NCI-H82 treated with DMSO at 0.1 percent for 48 hours (cell line): ENCODE measurements at regions not wholly inside any gene's neighbourhood (a gene's known extent, or its start where the extent isn't known, plus 50 kb on each side); places are given as distances from the start of the nearest gene placed in this dataset.
"Not testable (repeated sequence)": the region's sequence is repeated elsewhere in the genome, so short reads cannot be mapped to it uniquely, and the experiment has no call there.

ENCODE experiments used
- DNase-seq: peaks from one replicate; lab custom pipeline; 2025; ENCODE audit not compliant: unreplicated experiment; lab: John Stamatoyannopoulos, UW

DNA sequence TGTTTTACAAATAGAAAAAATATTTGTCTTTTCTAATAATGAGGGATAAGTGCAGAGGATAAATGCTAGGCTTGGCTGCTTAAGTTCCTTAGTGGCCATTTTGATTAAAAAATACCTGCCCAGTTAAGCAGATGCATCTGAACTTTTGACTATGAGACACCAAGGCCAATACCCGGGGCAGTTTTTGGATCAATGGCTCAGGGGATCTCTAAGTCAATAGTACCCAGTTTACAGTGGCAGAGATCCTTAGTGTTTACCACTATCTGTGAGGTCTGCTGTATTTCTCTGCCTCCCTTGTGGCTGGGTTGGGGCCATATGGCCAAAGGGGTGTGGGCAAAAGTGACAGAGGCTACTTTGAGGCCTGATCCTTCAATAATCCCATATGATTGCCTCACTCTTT is 184.5 kb upstream of the MAST4 start:
- DNase-seq, result no peak

DNA sequence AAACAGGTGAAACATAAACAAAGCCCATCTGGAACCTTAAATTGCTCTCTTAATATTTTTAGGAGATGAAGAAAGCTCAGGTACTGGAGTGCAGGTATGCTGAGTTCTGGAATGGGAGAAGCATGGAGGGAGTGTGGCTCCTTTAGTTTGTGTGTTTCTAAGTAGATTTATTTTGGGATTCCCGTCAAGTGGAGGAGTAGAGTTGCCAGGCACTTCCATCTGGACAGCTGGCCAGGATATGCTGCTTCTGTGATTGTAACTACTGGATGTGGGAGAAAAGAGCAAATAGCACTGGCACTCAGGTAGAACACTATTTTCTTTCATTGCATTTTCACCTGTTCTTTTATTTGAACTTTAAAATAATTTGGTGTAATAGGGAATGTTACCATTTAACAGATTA is 182.3 kb upstream of the MAST4 start:
- no peak for DNase-seq

DNA sequence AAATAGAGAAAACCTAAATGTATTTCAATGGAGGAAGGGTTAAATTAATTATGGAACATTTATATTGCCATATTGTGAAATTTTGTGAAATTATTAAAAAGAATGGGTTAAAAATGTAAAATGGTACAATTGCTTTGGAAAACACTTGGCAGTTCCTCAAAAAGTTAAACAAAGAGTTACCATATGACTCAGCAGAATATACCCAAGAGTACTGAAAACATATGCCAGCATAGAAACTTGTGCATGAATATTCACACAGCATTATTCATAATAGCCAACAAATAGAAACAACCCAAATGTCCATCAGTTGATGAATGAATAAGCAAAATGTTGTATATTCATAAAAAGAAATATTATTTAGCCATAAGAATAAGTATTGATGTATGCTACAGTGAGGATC is 181.0 kb upstream of the MAST4 start:
- DNase-seq, result no peak

DNA sequence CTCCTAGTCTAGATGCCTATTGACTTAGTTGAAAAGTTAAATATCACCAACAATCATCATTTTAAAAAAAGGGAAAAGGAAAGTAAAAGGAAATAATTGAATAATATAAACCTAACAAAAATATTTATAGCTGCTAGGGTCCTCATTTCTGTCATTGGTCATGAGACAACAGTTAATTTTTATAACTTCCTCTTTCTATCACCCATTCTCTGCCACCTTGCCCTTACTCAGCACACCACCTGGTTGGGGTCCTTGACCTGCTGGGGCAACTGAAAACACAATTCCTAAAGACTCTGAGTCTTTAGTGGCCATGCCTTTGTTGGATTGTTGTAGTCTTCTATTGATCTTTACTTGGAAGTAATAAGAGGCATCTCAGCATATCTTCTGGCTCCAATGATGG is 179.5 kb upstream of the MAST4 start:
- no peak for DNase-seq

DNA sequence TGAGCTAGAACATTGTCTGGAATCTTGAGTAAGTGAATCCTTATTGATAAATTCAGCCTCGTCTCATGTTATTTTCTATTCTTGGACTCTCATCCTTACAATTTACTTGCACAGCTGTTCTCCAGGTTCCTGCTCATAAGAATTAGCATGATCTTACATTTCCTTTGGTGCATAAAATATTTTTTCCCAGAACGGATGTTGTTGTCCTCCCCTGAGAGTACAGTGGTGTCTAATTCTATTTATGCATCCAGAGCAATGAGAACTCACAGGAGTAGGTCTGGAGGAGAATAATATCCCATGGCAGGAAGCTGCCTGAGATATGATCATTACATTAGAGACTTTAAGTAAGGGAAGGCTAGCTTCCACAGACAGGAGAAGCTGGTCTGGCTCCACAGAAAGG is 178.4 kb upstream of the MAST4 start:
- DNase-seq, result no peak

DNA sequence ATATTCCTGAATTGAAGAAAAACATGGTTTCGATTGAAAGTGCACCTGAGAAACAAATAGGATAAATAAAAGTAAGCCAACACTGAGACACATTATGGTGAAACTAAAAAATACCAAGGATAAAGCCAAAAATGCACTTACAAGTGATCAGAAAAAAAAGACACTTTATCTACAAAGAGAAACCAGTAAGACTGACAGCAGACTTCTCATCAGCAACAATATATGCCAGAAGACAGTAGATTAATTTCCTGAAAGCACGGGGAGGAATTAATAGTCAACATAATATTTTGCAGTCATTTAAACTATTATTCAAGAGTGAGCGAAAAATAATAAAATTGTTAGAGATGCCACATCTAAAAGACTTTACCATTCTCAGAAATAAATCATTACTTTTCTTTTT is 172.7 kb upstream of the MAST4 start:
- no peak for DNase-seq

DNA sequence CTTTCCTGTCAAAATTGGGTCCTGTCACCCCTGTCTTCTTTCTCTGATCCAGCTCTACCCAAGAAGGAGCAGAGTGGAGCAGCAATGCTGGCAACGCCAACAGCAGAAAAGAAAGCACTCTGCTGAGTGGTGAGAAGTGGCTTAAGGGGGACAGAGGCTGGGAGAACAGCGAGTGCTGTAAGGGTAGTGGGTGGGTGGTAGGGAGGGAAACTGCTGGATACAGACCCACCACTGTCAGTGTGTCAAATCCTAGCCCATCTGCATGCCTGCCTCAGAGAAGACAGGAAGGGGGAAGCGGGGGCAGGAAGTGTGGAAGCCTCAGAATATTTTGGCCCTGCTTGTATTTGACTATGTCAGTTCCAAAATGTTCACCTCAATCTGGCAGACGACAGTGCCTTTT is 170.4 kb upstream of the MAST4 start:
- DNase-seq, result no peak

DNA sequence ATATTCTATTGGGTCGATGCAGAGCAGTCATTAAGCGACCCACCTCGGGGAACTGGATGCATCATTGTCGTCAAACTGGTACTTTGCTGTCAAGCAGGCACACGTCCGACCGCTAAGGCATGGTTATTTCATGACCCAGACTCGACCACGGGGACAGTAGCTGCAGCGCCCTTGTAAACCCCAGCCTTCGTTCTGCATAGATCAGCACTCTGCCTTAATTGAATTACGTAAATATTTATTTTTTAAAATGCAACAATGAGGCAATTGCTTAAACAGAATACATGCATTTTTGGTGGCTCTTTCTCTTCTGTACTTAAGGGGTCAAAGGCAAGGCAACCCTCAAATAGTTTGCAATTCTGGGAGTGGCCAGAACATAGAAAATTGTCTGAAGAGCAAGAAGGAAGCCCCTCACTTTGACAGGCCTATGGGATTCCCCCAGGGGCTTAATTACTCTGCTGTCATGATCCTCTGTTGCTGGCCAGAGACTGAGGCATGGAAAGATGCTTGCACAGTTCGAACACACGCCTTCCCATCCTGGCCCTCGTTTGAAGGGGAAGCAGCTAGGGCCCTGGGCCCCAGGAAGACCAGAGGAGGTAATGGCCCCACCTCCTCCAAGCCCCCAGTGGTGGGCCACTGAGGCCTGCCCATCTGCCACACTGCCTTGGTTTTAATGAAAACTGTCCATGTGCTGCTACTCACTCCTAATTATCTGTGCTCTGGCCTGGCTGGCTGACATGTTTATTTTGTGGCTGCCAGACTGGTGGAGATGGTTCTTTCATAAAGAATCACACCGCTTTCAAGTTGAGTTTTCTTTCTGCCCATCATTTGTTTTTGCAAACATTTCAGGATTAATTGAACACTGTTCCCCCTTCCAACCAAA is 169.7 kb upstream of the MAST4 start:
- no peak for DNase-seq

DNA sequence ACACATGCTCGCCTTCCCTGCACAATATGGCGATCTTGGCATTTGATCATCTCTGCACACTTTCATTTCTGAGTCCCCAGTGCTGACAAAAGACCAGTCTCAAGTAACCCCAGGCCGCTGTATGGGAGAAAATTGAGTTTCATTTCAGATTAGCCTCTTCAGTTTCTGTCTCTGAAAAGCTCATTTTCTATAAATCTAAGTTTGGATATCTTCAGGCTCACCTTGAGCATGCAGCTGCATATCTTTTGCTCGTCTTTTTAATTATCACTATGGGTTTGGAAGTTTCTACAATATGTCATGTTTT is 169.1 kb upstream of the MAST4 start:
- DNase-seq, result no peak

DNA sequence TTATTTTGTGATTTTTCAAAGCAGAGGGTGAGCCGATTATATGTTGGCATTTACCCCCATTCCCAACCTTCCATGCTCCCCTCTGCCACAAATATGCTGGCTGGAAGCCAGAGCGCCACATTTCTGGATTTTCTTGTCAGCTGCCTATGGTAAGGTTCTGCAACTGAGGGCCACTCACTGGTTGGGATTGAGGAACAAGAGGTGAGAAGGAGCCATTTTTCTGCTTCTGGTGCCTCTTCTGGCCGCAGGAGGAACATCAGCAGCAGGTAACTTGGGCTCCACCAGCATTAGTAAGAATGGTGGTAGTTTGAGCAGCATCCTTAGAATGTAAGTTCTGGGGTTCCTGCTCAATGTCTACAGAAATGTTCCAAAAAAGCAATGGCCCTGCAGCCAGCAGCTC is 159.5 kb upstream of the MAST4 start:
- no peak for DNase-seq

DNA sequence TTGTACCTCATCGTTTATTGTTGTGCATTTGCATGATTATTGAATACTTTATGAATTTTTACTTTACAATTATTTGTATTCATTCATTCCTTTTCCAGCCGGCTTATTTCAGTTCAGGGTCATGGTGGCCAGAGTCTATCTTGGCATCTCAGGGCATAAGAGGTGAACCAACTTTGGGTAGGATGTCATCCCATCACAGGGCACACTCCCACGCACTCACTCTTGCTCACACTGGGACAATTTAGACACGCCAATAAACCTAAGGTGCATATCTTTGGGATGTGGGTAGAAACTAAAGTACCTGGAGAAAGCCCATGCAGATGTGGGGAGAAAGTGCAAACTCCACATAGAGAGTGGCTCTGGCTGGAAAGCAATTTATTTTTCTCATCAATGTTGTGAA is 158.1 kb upstream of the MAST4 start:
- DNase-seq, result no peak

DNA sequence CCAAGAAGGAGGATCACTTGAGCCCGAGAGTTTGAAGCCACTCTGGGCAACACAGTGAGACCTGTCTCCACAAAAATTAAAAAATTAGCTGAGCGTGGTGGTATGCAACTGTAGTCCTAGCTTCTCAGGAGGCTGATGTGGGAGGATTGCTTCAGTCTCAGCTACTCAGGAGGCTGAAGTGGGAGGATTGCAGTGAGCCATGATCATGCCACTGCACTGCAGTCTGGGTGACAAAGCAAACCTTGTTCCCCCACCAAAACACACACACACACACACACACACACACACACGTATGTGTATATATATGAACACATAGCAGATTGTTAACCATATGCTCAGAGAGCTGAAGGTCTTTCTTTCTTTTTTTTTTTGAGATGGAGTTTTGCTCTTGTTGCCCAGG is 157.5 kb upstream of the MAST4 start:
- no peak for DNase-seq

DNA sequence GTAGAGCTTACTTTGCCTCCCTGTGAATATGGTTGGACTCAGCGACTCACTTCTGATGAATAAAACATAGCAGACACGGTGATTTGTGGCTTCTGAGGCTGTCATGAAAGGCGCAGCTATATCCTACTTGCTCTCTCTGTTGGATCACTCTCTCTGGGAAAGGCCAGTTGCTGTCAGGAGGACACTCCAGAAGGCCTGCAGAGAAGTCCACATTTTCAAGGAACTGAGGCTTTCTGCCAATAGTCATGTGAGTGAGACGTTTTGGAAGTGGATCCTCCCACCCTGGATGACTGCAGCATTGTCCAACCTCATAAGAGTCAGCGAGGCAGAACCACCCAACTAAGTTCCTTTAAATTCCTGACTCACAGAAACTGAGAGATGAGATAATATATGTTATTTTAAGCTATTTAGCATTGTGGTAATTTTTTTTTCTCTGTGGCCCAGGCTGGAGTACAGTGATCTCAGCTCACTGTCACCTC is 156.0 kb upstream of the MAST4 start:
- DNase-seq, result no peak

DNA sequence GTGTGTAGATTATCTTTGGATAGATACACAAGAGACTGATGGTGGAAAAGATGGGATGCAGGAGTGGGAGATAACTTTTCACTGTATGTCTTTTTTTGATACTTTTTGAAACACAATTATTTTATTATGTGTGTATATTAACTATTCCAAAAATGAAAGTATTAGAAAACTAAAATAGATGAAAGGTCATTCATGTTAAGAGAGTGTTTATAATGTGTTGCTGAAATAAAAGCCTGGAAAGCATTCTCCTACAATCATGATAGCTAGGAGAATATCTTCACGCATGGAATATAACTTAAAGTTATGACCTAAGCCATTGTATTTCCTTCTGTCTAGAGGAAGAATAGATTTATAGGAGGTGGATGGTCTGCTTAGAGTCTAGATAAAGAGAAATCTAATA is 154.8 kb upstream of the MAST4 start:
- DNase-seq, result no peak

DNA sequence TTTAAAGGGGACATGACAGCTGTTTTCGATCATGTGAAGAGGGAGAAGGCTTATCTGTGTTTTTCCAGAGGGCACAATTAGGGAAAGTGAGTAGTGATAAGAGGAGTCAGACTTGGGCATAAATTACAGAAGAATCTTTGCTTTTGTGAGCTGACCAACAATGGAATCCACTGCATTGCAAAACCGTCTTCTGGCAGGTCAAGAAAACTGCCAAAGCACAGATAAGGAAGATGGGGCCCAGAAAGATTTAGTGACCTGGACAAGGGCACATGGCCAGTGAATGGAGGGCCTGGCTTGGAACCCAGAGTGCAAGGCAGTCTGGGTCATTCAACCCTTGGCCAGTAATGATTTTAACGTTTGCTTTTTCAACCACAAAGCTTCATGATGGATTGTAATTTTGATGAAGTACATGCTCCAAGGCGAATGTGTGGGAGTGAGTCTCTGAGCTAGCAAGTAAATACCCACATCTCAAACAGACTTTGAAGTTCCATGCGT is 153.2 kb upstream of the MAST4 start:
- no peak for DNase-seq

DNA sequence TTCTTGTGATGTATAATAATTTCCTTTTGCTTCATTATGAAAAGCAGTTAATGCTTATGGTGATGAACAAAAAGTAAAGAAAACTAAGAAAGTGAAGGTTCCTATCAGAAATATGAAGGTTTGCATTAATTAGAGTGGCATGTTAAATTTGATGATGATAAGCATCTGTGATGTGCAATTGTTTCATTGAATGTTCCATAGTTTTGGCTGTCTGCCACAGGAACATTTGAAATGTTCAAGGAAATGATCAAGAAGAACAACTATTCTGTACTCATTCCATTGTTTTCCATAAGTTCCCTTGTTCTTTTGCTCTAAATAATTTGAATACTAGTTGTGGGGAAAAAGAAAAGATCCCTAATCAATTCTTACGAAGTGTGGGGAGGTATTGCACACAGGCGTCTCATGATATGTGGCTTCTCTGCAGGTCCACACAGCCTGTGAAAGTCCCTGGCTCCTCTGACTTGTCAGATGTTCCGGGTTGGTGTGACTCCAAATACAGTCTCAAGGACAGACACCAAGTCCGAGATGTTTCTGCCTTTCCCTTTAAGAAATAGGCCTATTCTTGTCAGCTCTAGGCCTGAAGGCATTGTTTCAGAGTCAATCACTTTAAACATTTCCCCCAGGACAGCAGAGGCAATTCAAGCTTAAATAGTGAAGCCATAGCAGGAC is 152.6 kb upstream of the MAST4 start:
- DNase-seq, result no peak

DNA sequence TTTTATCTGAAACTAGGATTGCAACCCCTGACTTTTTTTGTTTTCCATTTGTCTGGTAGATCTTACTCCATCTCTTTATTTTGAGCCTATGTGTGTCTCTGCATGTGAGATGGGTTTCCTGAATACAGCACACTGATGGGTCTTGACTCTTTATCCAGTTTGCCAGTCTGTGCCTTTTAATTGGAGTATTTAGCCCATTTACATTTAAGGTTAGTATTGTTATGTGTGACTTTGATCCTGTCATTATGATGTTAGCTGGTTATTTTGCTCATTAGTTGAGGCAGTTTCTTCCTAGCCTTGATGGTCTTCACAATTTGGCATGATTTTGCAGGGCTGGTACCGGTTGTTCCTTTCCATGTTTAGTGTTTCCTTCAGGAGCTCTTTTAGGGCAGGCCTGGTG is 148.1 kb upstream of the MAST4 start:
- DNase-seq, result not testable (repeated sequence)

DNA sequence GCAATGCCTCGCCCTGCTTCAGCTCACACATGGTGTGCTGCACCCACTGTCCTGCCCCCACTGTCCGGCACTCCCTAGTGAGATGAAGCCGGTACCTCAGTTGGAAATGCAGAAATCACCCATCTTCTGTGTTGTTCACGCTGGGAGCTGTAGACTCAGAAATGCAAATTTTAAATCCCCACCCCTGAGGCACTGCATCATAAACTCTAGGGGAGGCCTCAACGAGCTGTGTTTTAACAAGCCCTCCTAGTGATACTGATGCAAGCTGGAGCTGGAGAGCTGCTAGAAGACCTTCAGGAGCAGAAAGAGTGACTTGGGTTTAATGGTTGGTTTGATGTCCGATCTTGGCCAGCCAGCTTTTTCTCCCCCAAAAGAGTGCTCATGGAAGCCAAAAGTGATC is 146.0 kb upstream of the MAST4 start:
- DNase-seq, result no peak

DNA sequence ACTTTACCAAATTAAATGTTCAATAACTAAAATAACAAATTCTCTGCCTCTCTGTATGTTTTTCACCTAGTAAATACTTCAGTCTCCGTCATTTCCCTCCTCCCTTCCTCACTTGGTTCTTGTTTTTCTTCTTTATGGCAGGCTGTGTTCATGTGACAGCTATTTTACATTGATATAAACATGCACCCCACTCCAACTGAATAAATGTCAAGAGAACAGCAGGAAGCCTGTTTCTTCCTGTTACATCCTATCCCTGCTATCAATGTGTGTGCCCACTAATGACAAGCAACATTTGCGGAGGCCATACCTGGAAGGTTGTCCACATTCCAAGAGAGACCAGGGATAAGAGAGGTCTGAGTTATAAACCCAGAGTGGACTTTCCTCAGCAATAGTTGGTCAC is 145.2 kb upstream of the MAST4 start:
- no peak for DNase-seq

DNA sequence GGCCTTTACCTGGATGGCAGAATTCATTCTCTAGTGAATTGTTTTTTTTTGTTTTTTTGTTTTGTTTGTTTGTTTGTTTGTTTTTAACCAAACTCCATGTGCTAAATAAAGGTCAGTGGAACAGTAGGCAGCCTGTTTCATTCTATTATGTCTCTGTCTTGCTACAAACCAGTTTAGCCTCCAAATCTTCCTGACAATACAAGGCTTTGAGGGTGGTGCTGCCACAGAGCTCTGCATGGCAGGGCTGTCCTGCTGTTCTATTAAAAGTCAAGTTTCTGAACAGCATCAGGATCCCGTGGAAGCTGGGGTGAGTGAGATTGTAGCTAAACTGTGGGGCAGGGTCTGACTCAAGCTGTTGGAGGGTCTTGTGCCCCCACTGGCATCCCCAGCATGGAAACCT is 144.1 kb upstream of the MAST4 start:
- no peak for DNase-seq

DNA sequence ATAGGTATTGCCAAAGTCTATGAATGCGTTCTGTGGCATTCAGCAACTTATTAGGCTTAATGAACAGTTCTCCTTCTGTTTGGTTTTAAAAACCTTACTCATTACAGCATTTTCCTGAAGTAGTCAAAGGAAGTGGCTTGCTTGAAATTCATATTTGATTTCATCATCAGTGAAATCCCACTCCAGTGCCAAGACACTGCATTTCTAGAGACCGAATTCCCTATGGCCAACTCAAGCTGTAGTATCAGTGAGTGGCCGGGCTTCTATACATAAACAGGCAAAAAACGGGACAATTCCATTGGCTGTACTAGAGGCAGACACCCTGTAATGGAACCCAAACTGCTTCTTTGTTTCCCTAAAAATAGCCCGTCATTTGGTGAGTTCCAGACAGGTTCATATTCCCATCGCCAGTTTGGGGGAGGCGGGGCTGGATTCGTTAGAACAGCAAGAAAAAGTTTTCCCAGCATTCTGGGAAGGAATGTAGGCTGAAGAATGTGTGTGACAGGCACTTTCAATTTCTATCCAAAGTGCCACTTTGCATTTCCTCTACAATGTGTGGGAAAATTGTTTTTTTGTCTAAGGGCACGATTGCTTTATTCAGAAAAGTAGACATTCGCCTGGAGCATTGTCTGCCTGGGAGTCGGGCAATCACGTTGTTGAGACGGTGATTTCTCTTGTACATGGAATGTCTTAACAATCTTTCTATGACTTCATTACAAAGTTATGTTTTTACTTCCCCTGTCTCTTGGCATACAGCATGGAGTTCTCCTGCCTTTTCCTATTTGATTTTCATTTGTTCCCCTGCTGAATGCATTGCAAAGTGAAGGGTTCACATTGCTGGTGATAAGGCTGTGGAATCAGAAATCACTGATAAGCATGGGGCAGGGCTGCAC is 141.8 kb upstream of the MAST4 start:
- no peak for DNase-seq

DNA sequence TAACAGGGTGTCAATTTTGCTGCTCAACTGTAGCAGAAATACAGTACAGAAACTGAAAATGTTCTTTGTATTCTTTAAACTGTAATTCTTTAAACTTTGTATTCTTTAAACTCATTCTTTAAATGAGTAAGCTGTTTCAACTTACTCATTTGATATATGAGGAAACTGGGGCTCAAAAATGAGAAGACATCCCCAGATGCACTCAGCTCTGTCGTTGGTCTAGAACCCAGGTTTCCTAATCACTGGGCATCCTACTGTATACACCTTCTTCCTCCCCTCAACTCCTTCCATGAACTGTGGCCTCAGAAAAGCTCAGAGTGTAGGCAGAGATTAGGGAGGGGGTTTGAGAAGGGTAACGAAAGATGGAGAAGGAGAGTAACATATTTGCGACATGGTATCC is 136.5 kb upstream of the MAST4 start:
- DNase-seq, result no peak
